Activated B cell treated with CpG ODN at 0.5 μM for 24 hours (primary cell): ENCODE measurements at regions not wholly inside any gene's neighbourhood (a gene's known extent, or its start where the extent isn't known, plus 50 kb on each side); places are given as distances from the start of the nearest gene placed in this dataset.

Source experiments
- ATAC-seq: fragments of 200-7000 bp; cut with Tn5 transposase; one replicate; pipeline ENCODE4 v1.10.0; 2021; ENCODE audit warnings: low read depth, mild to moderate bottlenecking, moderate library complexity
- CTCF ChIA-PET: fragments of 350-600 bp; sonication (Branson Sonifier 250); formaldehyde crosslinking; loops from one replicate; lab custom pipeline; 2021; ENCODE audit warnings: antibody characterized with exemption; lab: Charles Lee
- POLR2A ChIA-PET: fragments of 350-600 bp; sonication (Branson Sonifier 250); formaldehyde crosslinking; loops from one replicate; lab custom pipeline; 2021; ENCODE audit warnings: antibody characterized with exemption; lab: Charles Lee
- DNase-seq: peaks from one replicate; pipeline ENCODE4 v3.0.0; 2022
- H3K27ac Mint-ChIP-seq: one replicate; pipeline ENCODE4 v1.8.0; 2020; ENCODE audit warnings: mixed read lengths
- H3K27me3 Mint-ChIP-seq: one replicate; pipeline ENCODE4 v1.8.0; 2021; ENCODE audit warnings: mixed read lengths
- H3K36me3 Mint-ChIP-seq: one replicate; pipeline ENCODE4 v1.8.0; 2021; ENCODE audit warnings: low read depth, mixed read lengths
- H3K4me1 Mint-ChIP-seq: one replicate; pipeline ENCODE4 v1.8.0; 2021; ENCODE audit warnings: mixed read lengths
- H3K4me3 Mint-ChIP-seq: one replicate; pipeline ENCODE4 v1.8.0; 2020; ENCODE audit warnings: mild to moderate bottlenecking, mixed read lengths
- H3K9me3 Mint-ChIP-seq: one replicate; pipeline ENCODE4 v1.8.0; 2020; ENCODE audit warnings: mixed read lengths
- CTCF ChIP-seq: fragments of 200-600 bp; IDR thresholded peaks from one replicate; pipeline ENCODE4 v1.8.0; 2022; ENCODE audit warnings: antibody characterized with exemption, mild to moderate bottlenecking
- intact Hi-C: fragments of 100-400 bp; cut with micrococcal nuclease; formaldehyde crosslinking; loops from one replicate; pipeline ENCODE4 v1.15.1; 2024

- no peak for ATAC-seq
These were observed 199.4 kb upstream of the ARID1B start for GRCh38 chr6:156577749-156578148.

GRCh38 chr6:156575361-156575760 is 201.8 kb upstream of the ARID1B start:
- H3K4me1 Mint-ChIP-seq = no peaks in the 10 kb centered on the region
- CTCF ChIA-PET = no interaction called here
- H3K27ac Mint-ChIP-seq = no peak overlapping the region
- intact Hi-C loops = loop anchor here (10.0 kb wide), 1 partner anchor 49 kb away; no protein-coding TSS in a partner anchor
- ATAC-seq (no peak), DNase-seq (no peak)
- POLR2A ChIA-PET = no interaction called here
- no peak overlapping the region for H3K4me3 Mint-ChIP-seq
- TF ChIP-seq CTCF = no peak
- H3K36me3 Mint-ChIP-seq = peaks cover 10% of the 10 kb centered on the region
- peaks cover 22% of the 10 kb centered on the region for H3K9me3 Mint-ChIP-seq
- H3K27me3 Mint-ChIP-seq = no peaks in the 10 kb centered on the region

More at GRCh38 chr6:156577749-156578148, 199.4 kb upstream of the ARID1B start:
- CTCF ChIA-PET = no interaction called here
- Mint-ChIP-seq H3K27ac (no peak overlapping the region), H3K9me3 (peaks cover 24% of the 10 kb centered on the region), H3K27me3 (no peaks in the 10 kb centered on the region), H3K4me3 (no peak overlapping the region), H3K4me1 (no peaks in the 10 kb centered on the region), H3K36me3 (peaks cover 10% of the 10 kb centered on the region)
- DNase-seq = no peak
- TF ChIP-seq CTCF = no peak
- POLR2A ChIA-PET = no interaction called here
- intact Hi-C loops = loop anchor here (10.0 kb wide), 1 partner anchor 47 kb away; no protein-coding TSS in a partner anchor

- ATAC-seq (no peak), DNase-seq (no peak)
- ChIA-PET CTCF (interaction anchor here (0.7 to 1.2 kb wide), 7 partner anchors 121 to 450 kb away, joined by 3 to 6 read pairs (median 4); partner anchors contain the start of gene ARID1B), POLR2A (interaction anchor here (0.6 to 1.9 kb wide), 2 partner anchors 213 to 711 kb away, joined by 3 to 6 read pairs; partner anchors contain the start of gene ARID1B)
- no peak overlapping the region for H3K4me3 Mint-ChIP-seq
- peaks cover 6% of the 10 kb centered on the region for H3K27me3 Mint-ChIP-seq
- no peak overlapping the region for H3K27ac Mint-ChIP-seq
- H3K4me1 Mint-ChIP-seq = peaks cover 10% of the 10 kb centered on the region
- H3K9me3 Mint-ChIP-seq = peaks cover 5% of the 10 kb centered on the region
- no peak for TF ChIP-seq CTCF
- intact Hi-C loops = loop anchor here (1.0 to 5.0 kb wide), 9 partner anchors 122 to 1237 kb away; no protein-coding TSS in a partner anchor
- H3K36me3 Mint-ChIP-seq = peaks cover 2% of the 10 kb centered on the region
These were observed 212.4 kb upstream of the ARID1B start for GRCh38 chr6:156564807-156565149.

GRCh38 chr6:156564127-156564806 is 212.9 kb upstream of the ARID1B start:
- DNase-seq = peak; percentile 78
- ChIA-PET POLR2A (interaction anchor here (0.6 to 1.9 kb wide), 3 partner anchors 204 to 711 kb away, joined by 3 to 6 read pairs (median 3); partner anchors contain the start of gene ARID1B), CTCF (interaction anchor here (0.7 to 1.3 kb wide), 10 partner anchors 122 to 1234 kb away, joined by 3 to 7 read pairs (median 4); partner anchors contain the start of gene ARID1B)
- peak; percentile 100 for ATAC-seq
- Mint-ChIP-seq H3K36me3 (peaks cover 2% of the 10 kb centered on the region), H3K4me3 (no peak overlapping the region), H3K9me3 (peaks cover 5% of the 10 kb centered on the region), H3K27ac (no peak overlapping the region), H3K27me3 (peaks cover 5% of the 10 kb centered on the region), H3K4me1 (peaks cover 10% of the 10 kb centered on the region)
- TF ChIP-seq CTCF = peak; percentile 76
- intact Hi-C loops = loop anchor here (1.0 to 5.0 kb wide), 9 partner anchors 122 to 1237 kb away; no protein-coding TSS in a partner anchor

- CTCF ChIA-PET = interaction anchor here (1.0 to 1.3 kb wide), 3 partner anchors 123 to 1234 kb away, joined by 3 to 7 read pairs (median 4); no protein-coding TSS in a partner anchor
- no peak for DNase-seq
- H3K4me1 Mint-ChIP-seq = peaks cover 10% of the 10 kb centered on the region
- peaks cover 2% of the 10 kb centered on the region for H3K36me3 Mint-ChIP-seq
- no peak overlapping the region for H3K4me3 Mint-ChIP-seq
- intact Hi-C loops = loop anchor here (1.0 to 5.0 kb wide), 9 partner anchors 123 to 1236 kb away; no protein-coding TSS in a partner anchor
- H3K27ac Mint-ChIP-seq = no peak overlapping the region
- peaks cover 5% of the 10 kb centered on the region for H3K9me3 Mint-ChIP-seq
- no peak for TF ChIP-seq CTCF
- POLR2A ChIA-PET = interaction anchor here (0.6 to 1.9 kb wide), 4 partner anchors 123 to 1244 kb away, joined by 3 to 7 read pairs (median 5); partner anchors contain the start of gene ARID1B
- ATAC-seq = no peak
- peaks cover 5% of the 10 kb centered on the region for H3K27me3 Mint-ChIP-seq
These were observed 213.5 kb upstream of the ARID1B start for GRCh38 chr6:156563714-156564113.
